Renal cortex interstitium (tissue), 11 donors: ENCODE measurements at regions not wholly inside any gene's neighbourhood (a gene's known extent, or its start where the extent isn't known, plus 50 kb on each side); places are given as distances from the start of the nearest gene placed in this dataset.

Experiments
- DNase-seq, 11 donors: peaks; one replicate each; pipeline ENCODE4 v3.0.0-alpha.2; 2013; ENCODE audit warnings: low read depth in 9 of 11, low spot score in 4 of 11; ENCODE audit errors: extremely low read depth in 1 of 11

- no peak for DNase-seq
Observed at GRCh38 chr17:49916854-49917515, 52.0 kb upstream of the DLX4 start.

- no peak for DNase-seq
Observed at GRCh38 chr17:49918591-49918990, 50.4 kb upstream of the DLX4 start.
